ENCODE measurements at regions not wholly inside any gene's neighbourhood (a gene's known extent, or its start where the extent isn't known, plus 50 kb on each side); places are given as distances from the start of the nearest gene placed in this dataset.
A peak's percentile ranks its signal among the peaks of the same experiment; 100 is the strongest.

GRCh38 chr11:105219670-105220069 is 80.1 kb upstream of the CARD18 start:
- no peak overlapping the region for H3K27ac Mint-ChIP-seq
- POLR2A ChIA-PET: no interaction called here

GRCh38 chr11:105219269-105219668 is 79.7 kb upstream of the CARD18 start:
- DNase-seq (no peak), ATAC-seq (no peak)
- no peak overlapping the region for H3K4me3 Mint-ChIP-seq
- H3K9me3 Mint-ChIP-seq (ENCODE audit: insufficient read depth): no peaks in the 10 kb centered on the region
- ChIA-PET POLR2A (no interaction called here), CTCF (no interaction called here)
- H3K36me3 Mint-ChIP-seq (ENCODE audit: low read depth): no peaks in the 10 kb centered on the region
- no peak overlapping the region for H3K27ac Mint-ChIP-seq
- H3K4me1 Mint-ChIP-seq (ENCODE audit: low read depth): no peaks in the 10 kb centered on the region
- H3K27me3 Mint-ChIP-seq (ENCODE audit: low read depth): peaks cover 2% of the 10 kb centered on the region

More at GRCh38 chr11:105219670-105220069, 80.1 kb upstream of the CARD18 start:
- ATAC-seq (no peak), DNase-seq (no peak)
- Mint-ChIP-seq H3K36me3 (ENCODE audit: low read depth) (no peaks in the 10 kb centered on the region), H3K4me3 (no peak overlapping the region), H3K4me1 (ENCODE audit: low read depth) (no peaks in the 10 kb centered on the region), H3K27me3 (ENCODE audit: low read depth) (peaks cover 2% of the 10 kb centered on the region), H3K9me3 (ENCODE audit: insufficient read depth) (no peaks in the 10 kb centered on the region)
- CTCF ChIA-PET: no interaction called here

GRCh38 chr11:105215528-105215927 is 76.0 kb upstream of the CARD18 start:
- Mint-ChIP-seq H3K4me1 (ENCODE audit: low read depth) (no peaks in the 10 kb centered on the region), H3K27me3 (ENCODE audit: low read depth) (peaks cover 5% of the 10 kb centered on the region), H3K27ac (no peak overlapping the region), H3K4me3 (no peak overlapping the region), H3K36me3 (ENCODE audit: low read depth) (no peaks in the 10 kb centered on the region), H3K9me3 (ENCODE audit: insufficient read depth) (no peaks in the 10 kb centered on the region)
- no peak for DNase-seq
- no peak for ATAC-seq
- ChIA-PET POLR2A (no interaction called here), CTCF (no interaction called here)

GRCh38 chr11:105211806-105212554 is 72.4 kb upstream of the CARD18 start:
- Mint-ChIP-seq H3K4me3 (no peak overlapping the region), H3K27ac (no peak overlapping the region), H3K4me1 (ENCODE audit: low read depth) (no peaks in the 10 kb centered on the region), H3K27me3 (ENCODE audit: low read depth) (peaks cover 3% of the 10 kb centered on the region), H3K9me3 (ENCODE audit: insufficient read depth) (no peaks in the 10 kb centered on the region), H3K36me3 (ENCODE audit: low read depth) (no peaks in the 10 kb centered on the region)
- ChIA-PET CTCF (no interaction called here), POLR2A (interaction anchor here (1.1 kb wide), 1 partner anchor 13 kb away, joined by 3 read pairs; no protein-coding TSS in a partner anchor)
- DNase-seq (no peak), ATAC-seq (no peak)

GRCh38 chr11:105208019-105208418 is 68.5 kb upstream of the CARD18 start:
- H3K27ac Mint-ChIP-seq: no peak overlapping the region
- peaks cover 6% of the 10 kb centered on the region for H3K4me1 Mint-ChIP-seq (ENCODE audit: low read depth)
- H3K27me3 Mint-ChIP-seq (ENCODE audit: low read depth): peaks cover 3% of the 10 kb centered on the region
- POLR2A ChIA-PET: no interaction called here
- no peak for ATAC-seq
- CTCF ChIA-PET: no interaction called here
- H3K4me3 Mint-ChIP-seq: no peak overlapping the region
- H3K36me3 Mint-ChIP-seq (ENCODE audit: low read depth): no peaks in the 10 kb centered on the region
- DNase-seq: no peak
- no peaks in the 10 kb centered on the region for H3K9me3 Mint-ChIP-seq (ENCODE audit: insufficient read depth)

- peaks cover 15% of the 10 kb centered on the region for H3K4me1 Mint-ChIP-seq (ENCODE audit: low read depth)
- POLR2A ChIA-PET: no interaction called here
- DNase-seq (no peak), ATAC-seq (no peak)
- H3K9me3 Mint-ChIP-seq (ENCODE audit: insufficient read depth): no peaks in the 10 kb centered on the region
- CTCF ChIA-PET: no interaction called here
- no peak overlapping the region for H3K4me3 Mint-ChIP-seq
- H3K36me3 Mint-ChIP-seq (ENCODE audit: low read depth): no peaks in the 10 kb centered on the region
- no peak overlapping the region for H3K27ac Mint-ChIP-seq
- no peaks in the 10 kb centered on the region for H3K27me3 Mint-ChIP-seq (ENCODE audit: low read depth)
Observed at GRCh38 chr11:105206633-105207032, 67.1 kb upstream of the CARD18 start.

GRCh38 chr11:105204636-105205035 is 65.1 kb upstream of the CARD18 start:
- H3K36me3 Mint-ChIP-seq (ENCODE audit: low read depth): no peaks in the 10 kb centered on the region
- ChIA-PET CTCF (no interaction called here), POLR2A (no interaction called here)
- H3K9me3 Mint-ChIP-seq (ENCODE audit: insufficient read depth): no peaks in the 10 kb centered on the region
- no peak for ATAC-seq
- H3K4me1 Mint-ChIP-seq (ENCODE audit: low read depth): peaks cover 15% of the 10 kb centered on the region
- no peaks in the 10 kb centered on the region for H3K27me3 Mint-ChIP-seq (ENCODE audit: low read depth)
- no peak overlapping the region for H3K4me3 Mint-ChIP-seq
- DNase-seq: no peak
- no peak overlapping the region for H3K27ac Mint-ChIP-seq

- Mint-ChIP-seq H3K9me3 (ENCODE audit: insufficient read depth) (no peaks in the 10 kb centered on the region), H3K27ac (no peak overlapping the region), H3K36me3 (ENCODE audit: low read depth) (no peaks in the 10 kb centered on the region), H3K27me3 (ENCODE audit: low read depth) (no peaks in the 10 kb centered on the region), H3K4me1 (ENCODE audit: low read depth) (peaks cover 15% of the 10 kb centered on the region), H3K4me3 (no peak overlapping the region)
- DNase-seq: no peak
- ChIA-PET POLR2A (no interaction called here), CTCF (no interaction called here)
- ATAC-seq: no peak
Observed at GRCh38 chr11:105203569-105204240, 64.1 kb upstream of the CARD18 start.

GRCh38 chr11:105202844-105203548 is 63.4 kb upstream of the CARD18 start:
- ChIA-PET POLR2A (no interaction called here), CTCF (no interaction called here)
- no peaks in the 10 kb centered on the region for H3K36me3 Mint-ChIP-seq (ENCODE audit: low read depth)
- no peak overlapping the region for H3K27ac Mint-ChIP-seq
- no peak overlapping the region for H3K4me3 Mint-ChIP-seq
- ATAC-seq (peak; percentile 58), DNase-seq (peak; percentile 34)
- H3K9me3 Mint-ChIP-seq (ENCODE audit: insufficient read depth): no peaks in the 10 kb centered on the region
- peaks cover 15% of the 10 kb centered on the region for H3K4me1 Mint-ChIP-seq (ENCODE audit: low read depth)
- no peaks in the 10 kb centered on the region for H3K27me3 Mint-ChIP-seq (ENCODE audit: low read depth)

- ChIA-PET CTCF (no interaction called here), POLR2A (no interaction called here)
- H3K27me3 Mint-ChIP-seq (ENCODE audit: low read depth): no peaks in the 10 kb centered on the region
- ATAC-seq (no peak), DNase-seq (no peak)
- H3K9me3 Mint-ChIP-seq (ENCODE audit: insufficient read depth): no peaks in the 10 kb centered on the region
- peaks cover 15% of the 10 kb centered on the region for H3K4me1 Mint-ChIP-seq (ENCODE audit: low read depth)
- no peak overlapping the region for H3K27ac Mint-ChIP-seq
- H3K36me3 Mint-ChIP-seq (ENCODE audit: low read depth): no peaks in the 10 kb centered on the region
- no peak overlapping the region for H3K4me3 Mint-ChIP-seq
Observed at GRCh38 chr11:105202422-105202821, 62.9 kb upstream of the CARD18 start.

- DNase-seq (no peak), ATAC-seq (no peak)
- no peak overlapping the region for H3K27ac Mint-ChIP-seq
- no peaks in the 10 kb centered on the region for H3K27me3 Mint-ChIP-seq (ENCODE audit: low read depth)
- no peak overlapping the region for H3K4me3 Mint-ChIP-seq
- ChIA-PET POLR2A (no interaction called here), CTCF (no interaction called here)
- H3K9me3 Mint-ChIP-seq (ENCODE audit: insufficient read depth): no peaks in the 10 kb centered on the region
- no peaks in the 10 kb centered on the region for H3K36me3 Mint-ChIP-seq (ENCODE audit: low read depth)
- H3K4me1 Mint-ChIP-seq (ENCODE audit: low read depth): peaks cover 15% of the 10 kb centered on the region
Observed at GRCh38 chr11:105201166-105201565, 61.6 kb upstream of the CARD18 start.

GRCh38 chr11:105197071-105197815 is 57.7 kb upstream of the CARD18 start:
- CTCF ChIA-PET: no interaction called here
- Mint-ChIP-seq H3K27me3 (ENCODE audit: low read depth) (no peaks in the 10 kb centered on the region), H3K27ac (no peak overlapping the region), H3K9me3 (ENCODE audit: insufficient read depth) (no peaks in the 10 kb centered on the region), H3K36me3 (ENCODE audit: low read depth) (no peaks in the 10 kb centered on the region), H3K4me1 (ENCODE audit: low read depth) (peaks cover under 1% of the 10 kb centered on the region), H3K4me3 (no peak overlapping the region)
- no peak for DNase-seq
- ATAC-seq: no peak
- POLR2A ChIA-PET: no interaction called here

Measured in activated CD8-positive, alpha-beta T cell treated with anti-CD3 and anti-CD28 coated beads, Interleukin-2, amount 10 ng/mL, durations not matched to agents 7 days and 5 days (primary cell).